ENCODE measurements at regions not wholly inside any gene's neighbourhood (a gene's known extent, or its start where the extent isn't known, plus 50 kb on each side); places are given as distances from the start of the nearest gene placed in this dataset.

DNA sequence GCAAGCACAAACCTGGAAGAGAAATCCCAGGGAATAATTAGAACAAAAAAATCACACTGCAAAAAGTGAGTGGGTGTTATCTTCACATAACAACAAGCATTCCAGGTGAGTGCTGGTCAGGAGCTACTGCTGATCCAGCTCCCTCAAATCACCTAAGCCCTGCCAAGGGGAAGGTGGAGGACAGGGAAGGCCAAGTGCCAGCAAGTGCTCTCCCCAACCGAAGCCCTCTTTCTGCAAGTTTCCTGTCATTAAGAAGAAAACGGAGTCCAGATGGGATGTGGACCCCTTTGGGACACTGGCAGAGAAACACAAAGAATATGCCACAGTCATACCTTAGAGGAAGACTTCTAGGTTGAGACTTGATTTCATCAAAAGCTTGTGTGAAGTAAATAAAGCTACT is 933.0 kb upstream of the ZNF722 start:
- TF ChIP-seq, protein P1, sequence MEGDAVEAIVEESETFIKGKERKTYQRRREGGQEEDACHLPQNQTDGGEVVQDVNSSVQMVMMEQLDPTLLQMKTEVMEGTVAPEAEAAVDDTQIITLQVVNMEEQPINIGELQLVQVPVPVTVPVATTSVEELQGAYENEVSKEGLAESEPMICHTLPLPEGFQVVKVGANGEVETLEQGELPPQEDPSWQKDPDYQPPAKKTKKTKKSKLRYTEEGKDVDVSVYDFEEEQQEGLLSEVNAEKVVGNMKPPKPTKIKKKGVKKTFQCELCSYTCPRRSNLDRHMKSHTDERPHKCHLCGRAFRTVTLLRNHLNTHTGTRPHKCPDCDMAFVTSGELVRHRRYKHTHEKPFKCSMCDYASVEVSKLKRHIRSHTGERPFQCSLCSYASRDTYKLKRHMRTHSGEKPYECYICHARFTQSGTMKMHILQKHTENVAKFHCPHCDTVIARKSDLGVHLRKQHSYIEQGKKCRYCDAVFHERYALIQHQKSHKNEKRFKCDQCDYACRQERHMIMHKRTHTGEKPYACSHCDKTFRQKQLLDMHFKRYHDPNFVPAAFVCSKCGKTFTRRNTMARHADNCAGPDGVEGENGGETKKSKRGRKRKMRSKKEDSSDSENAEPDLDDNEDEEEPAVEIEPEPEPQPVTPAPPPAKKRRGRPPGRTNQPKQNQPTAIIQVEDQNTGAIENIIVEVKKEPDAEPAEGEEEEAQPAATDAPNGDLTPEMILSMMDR (IDR thresholded peaks at IDR 0.05) = no peak
- no peak for TF ChIP-seq ZFX (IDR thresholded peaks at IDR 0.05; ENCODE audit: borderline replicate concordance)

Data from 22Rv1 (cell line).